ENCODE measurements at regions not wholly inside any gene's neighbourhood (a gene's known extent, or its start where the extent isn't known, plus 50 kb on each side); places are given as distances from the start of the nearest gene placed in this dataset.

- H3K4me3 ChIP-seq (ENCODE audit: low read depth, low read length), result no peak overlapping the region
- TF ChIP-seq CTCF (IDR thresholded peaks at IDR 0.05; ENCODE audit: low read depth, low read length), result no peak
These were observed 113.8 kb upstream of the MAGI3 start for GRCh38 chr1:113276507-113276906.

- H3K4me3 ChIP-seq (ENCODE audit: low read depth, low read length), result no peak overlapping the region
- no peak for TF ChIP-seq CTCF (IDR thresholded peaks at IDR 0.05; ENCODE audit: low read depth, low read length)
These were observed 111.9 kb upstream of the MAGI3 start for GRCh38 chr1:113278371-113278770.

DNA sequence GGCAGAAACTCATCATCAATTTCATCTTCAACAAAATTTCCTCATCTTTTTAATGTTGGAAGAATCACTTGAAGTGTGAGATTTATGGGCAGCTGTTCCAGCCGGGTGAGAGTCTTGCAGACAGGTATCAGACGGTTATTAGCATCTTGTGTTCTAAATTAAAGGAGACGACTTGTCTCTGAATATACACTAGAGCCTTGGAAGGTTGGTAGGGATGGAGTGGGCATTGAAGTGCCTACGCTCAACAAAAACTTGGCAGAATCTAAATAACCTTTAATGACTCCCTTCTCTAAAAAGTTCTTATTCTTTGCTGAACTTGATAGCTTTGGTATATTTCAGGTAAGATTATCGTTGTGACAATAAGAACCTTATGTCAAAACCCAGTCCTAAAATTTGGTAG, 111.5 kb upstream of the MAGI3 start:
- no peak overlapping the region for H3K4me3 ChIP-seq (ENCODE audit: low read depth, low read length)
- TF ChIP-seq CTCF (IDR thresholded peaks at IDR 0.05; ENCODE audit: low read depth, low read length), result no peak

DNA sequence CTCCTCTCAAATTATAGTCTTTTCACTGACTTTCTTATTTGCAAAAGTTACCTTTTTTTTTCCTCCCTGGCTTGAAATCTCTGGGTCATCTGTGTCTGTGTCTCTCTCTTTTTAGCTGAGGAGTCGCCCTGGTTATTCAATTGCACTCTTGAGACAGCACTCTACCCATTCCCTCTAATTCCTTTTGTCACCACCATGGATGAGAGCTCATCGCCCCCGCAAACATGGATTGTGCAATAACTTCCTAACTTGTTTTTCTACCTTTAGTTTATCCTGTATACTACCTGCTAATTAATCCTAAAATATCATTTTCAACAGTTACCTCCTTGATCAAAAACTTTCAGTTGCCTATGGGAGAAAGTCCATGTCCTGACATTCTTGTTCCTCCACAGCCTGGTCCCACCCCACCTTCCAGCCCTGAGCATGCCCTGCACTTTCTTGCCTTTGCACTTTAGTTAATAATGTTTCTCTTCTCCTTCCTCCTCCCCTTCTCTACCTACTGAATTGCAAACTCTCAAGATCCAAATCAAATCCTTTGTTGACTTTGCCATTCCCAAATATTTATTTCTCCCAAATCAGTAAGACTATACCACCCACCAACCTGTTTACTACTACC, 110.4 kb upstream of the MAGI3 start:
- no peak for TF ChIP-seq CTCF (IDR thresholded peaks at IDR 0.05; ENCODE audit: low read depth, low read length)
- H3K4me3 ChIP-seq (ENCODE audit: low read depth, low read length), result no peak overlapping the region

DNA sequence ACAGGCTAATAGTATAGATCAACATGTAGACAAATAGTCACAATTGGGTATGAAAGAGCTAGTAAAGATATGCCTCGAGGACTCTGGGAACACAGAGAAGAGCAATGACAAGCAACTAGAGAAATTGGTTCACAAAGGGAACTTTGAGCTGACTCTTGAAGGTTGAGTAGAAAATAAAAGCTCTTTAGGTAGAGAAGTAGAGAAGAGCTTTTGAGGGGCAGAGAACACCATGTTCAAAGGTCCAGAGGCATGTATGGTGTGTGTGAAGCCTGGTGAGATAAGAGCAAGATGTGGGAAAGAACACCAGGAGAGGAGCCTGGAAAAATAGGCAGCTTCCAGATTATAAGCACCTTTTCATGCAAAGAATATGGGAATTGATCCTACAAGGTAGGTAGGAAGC, 109.7 kb upstream of the MAGI3 start:
- no peak for TF ChIP-seq CTCF (IDR thresholded peaks at IDR 0.05; ENCODE audit: low read depth, low read length)
- no peak overlapping the region for H3K4me3 ChIP-seq (ENCODE audit: low read depth, low read length)

DNA sequence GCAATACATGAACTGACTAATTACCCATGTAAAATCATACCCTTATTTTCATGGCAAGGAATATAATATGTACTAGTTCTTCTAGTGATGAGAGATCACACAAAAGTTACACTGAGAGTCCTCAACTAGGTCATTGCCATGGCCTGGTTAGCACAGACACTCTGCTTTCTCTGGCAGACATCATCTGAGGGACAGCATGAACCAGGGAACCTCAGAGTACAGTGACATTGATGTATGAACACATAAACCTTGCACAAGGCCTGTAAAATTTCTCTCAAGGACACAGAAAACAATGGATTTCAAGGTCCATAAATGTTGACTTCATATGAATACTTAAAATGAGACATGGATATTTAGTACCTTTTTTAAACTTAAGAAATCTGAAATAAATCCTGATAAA, 108.8 kb upstream of the MAGI3 start:
- no peak overlapping the region for H3K4me3 ChIP-seq (ENCODE audit: low read depth, low read length)
- TF ChIP-seq CTCF (IDR thresholded peaks at IDR 0.05; ENCODE audit: low read depth, low read length), result no peak

GRCh38 chr1:113282008-113282892, 108.1 kb upstream of the MAGI3 start:
- no peak overlapping the region for H3K4me3 ChIP-seq (ENCODE audit: low read depth, low read length)
- TF ChIP-seq CTCF (IDR thresholded peaks at IDR 0.05; ENCODE audit: low read depth, low read length), result no peak
